Stimulated activated CD4-positive, alpha-beta T cell treated with anti-CD3 and anti-CD28 coated beads, Interleukin-1b, Interleukin-23, amount 100 ng/mL, for 48 hours (primary cell): ENCODE measurements at regions not wholly inside any gene's neighbourhood (a gene's known extent, or its start where the extent isn't known, plus 50 kb on each side); places are given as distances from the start of the nearest gene placed in this dataset.
"Not testable (repeated sequence)": the region's sequence is repeated elsewhere in the genome, so short reads cannot be mapped to it uniquely, and the experiment has no call there.

Experiments
- DNase-seq: peaks from one replicate; pipeline ENCODE4 v3.0.0-alpha.2; 2020

GRCh38 chr16:8109510-8110369, 480.6 kb downstream of the TMEM114 start:
- no peak for DNase-seq

DNA sequence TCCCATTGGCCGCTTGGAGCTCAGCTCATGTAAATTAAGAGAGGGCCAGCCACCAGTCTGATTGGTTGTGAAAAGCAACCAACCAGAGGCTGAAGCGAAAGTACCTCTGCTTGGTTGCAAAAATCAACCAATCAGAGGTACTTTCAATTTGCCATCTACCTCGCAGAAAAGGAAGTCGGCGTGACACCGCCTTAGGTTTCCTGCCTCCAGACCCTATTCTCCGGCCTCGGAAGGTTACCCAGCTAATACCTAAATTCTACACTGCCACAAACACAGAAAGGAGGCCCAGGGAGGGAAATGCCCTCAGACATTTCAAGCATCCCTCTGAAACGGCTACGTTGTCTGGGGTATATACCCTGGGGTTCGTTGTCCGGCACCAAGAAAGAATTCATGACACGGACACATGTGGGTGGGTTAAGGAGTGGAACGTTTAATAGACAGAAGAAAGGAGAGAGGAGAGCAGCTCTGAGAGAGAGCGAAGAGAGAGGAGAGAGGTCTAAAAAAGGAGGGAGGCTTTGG, 481.3 kb downstream of the TMEM114 start:
- no peak for DNase-seq

DNA sequence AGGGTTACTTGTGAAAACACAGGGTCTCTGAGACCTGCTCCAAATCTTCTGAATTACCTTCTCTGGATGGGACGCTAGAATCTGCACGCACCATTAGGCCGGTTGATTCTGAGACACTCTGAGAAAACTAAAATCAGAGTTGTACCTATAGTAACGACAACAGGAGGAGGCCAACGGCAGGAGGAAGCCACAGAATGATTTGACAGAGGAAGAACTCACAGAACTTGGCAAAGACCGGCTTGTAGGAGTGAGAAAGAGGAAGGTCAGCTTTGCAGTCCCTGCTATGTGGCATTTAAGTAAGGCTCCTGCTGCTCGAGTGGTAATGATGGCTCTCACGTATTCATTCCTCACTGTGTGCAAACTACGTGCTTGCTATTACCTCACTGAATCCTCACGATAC, 483.0 kb downstream of the TMEM114 start:
- no peak for DNase-seq

- no peak for DNase-seq
These were observed 486.5 kb downstream of the TMEM114 start for GRCh38 chr16:8103649-8104289.

GRCh38 chr16:8099586-8099985, 490.7 kb downstream of the TMEM114 start:
- DNase-seq = no peak

DNA sequence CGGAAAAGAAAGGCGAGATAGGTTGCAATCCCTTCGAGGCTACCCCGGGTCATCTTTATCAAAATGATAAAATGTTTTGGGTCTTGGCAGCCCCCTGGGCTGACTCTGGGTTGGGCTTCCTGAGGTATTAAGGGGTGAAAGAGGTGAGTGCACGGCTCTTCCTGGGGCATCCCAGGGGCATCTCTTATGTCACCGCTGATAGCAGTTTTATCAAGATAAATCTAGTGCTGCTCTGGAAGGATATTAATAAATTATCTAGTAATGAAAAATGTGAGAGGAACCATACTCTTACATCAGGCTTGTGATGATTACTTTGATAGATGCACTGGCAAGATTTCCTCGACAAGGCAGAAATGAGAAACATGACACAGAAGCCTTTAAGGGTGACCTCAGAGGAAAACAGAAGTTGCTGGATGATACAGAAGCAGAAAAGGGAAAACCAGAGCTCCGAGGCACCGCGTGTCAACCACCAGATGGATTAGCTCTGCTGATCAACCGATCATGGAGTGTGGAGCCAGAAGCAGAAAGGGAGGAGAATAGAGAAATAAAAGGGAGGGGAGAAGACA, 491.3 kb downstream of the TMEM114 start:
- DNase-seq = no peak

GRCh38 chr16:8096211-8096610, 494.1 kb downstream of the TMEM114 start:
- no peak for DNase-seq

- DNase-seq = no peak
These were observed 495.6 kb downstream of the TMEM114 start for GRCh38 chr16:8094696-8095095.

GRCh38 chr16:8088820-8089338, 501.4 kb downstream of the TMEM114 start:
- no peak for DNase-seq

- DNase-seq = no peak
These were observed 502.6 kb downstream of the TMEM114 start for GRCh38 chr16:8087597-8088289.

DNA sequence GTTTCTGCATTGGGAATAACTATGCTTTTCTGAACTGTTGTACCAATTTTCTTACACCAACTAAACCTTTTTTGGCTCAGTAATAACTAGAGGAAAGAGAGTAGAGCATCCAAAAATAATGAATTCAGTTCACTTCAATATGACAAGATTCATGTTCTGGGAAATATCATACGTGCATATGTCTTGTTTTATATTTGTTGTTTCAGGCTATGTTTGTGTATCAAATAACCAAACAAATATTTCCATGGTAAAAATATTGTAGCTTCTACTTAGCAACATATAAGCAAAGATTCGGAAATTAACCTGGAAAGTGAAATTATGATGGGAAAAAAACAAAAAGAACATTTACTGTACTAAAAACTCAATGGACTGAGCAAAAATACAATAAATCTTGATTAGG, 503.2 kb downstream of the TMEM114 start:
- no peak for DNase-seq

DNA sequence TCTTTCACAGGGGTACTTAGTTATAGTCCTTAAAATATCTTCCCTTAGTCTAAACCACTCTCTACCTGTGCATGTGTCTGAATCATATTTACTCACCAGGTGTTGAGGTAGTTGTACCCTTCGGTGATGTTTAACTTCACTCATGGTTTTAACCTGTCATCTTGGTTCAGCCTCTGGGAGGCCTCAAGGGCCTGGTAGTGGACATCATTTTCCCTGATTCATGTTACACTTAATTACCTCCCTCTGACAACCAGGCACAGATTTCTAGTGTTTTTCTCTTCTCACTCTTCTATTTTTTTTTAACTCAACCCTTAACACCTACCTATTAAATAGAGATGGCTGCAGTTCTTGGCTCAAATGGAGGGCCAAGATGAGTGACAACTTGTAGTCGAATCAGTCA, 505.4 kb downstream of the TMEM114 start:
- DNase-seq = no peak

DNA sequence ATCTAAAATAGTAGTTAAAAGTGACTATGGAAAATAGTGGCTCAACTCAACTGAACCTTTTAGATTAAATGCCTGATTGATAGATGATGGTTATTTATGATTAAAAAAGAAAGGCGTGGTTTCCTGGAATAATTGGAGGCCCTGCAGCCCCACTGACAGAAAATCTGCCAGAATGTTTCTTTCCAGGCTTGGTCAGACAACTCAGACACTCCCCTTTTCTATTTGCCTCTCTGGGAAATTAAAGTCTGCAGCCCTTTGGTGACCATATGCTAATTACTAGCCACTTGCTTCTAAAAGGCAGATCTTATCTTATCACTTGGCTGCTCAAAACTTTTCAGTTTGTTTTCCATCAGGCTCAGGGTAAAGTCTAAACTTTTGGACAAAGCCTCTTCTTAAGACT, 506.0 kb downstream of the TMEM114 start:
- no peak for DNase-seq

DNA sequence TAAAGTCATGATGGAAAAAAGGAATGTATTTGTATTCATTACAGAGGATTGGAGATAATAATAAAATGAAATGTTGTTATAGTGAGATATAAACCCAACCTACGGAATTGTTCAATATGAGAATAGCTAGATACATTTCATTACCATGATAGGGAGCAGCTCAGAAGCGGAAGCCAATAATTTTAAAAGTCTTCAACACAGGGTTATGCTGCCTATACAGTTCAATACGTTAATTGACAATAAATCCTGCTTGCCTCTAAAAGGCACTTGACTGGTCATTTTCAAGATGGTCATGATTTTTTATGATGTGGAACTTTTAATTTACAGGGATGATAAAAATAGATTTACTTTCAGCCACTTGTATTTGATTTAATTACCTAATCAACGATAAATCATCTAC, 506.8 kb downstream of the TMEM114 start:
- DNase-seq = no peak

- DNase-seq = no peak
These were observed 509.5 kb downstream of the TMEM114 start for GRCh38 chr16:8080817-8081216.

GRCh38 chr16:8075271-8075670, 515.0 kb downstream of the TMEM114 start:
- DNase-seq = no peak

DNA sequence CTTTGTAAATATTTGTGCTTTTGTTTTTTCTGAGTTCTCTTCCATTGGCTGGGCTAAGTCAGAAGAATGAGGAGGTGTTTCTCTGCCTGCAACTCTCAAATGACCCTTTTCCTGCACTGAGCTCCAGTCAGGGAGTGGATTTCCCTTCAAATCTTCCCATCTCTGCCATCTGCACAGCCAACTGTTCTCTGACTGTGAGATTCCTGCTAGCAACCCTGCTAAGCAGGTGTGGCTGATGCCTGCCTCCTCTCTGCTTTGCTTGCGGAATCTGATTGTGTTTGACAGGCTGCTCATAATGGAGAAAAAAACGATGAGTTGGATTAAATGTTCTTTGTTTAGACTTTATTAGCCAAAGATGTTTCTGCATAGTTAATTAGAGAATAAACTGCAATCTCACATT, 519.8 kb downstream of the TMEM114 start:
- no peak for DNase-seq

GRCh38 chr16:8068225-8068624, 522.1 kb downstream of the TMEM114 start:
- DNase-seq = not testable (repeated sequence)

DNA sequence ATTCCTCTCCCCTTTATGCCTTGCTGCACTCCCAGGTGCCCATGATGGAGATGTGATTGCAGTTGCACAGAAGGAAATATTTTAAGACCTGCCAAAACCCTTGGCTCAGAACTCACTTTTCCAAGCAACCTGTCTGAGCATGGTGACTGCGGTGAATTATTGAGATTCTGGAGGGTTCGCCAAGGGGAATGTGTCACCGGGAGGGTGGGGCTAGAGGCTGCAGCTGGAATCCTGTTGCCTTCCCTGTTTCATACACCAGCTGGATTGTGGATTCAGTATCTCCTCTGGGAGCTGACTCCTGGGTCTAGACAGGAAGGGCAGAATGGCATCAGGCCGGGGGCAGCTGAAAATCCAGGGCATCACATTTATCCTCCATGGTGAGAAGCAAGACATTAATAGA, 527.2 kb downstream of the TMEM114 start:
- no peak for DNase-seq

DNA sequence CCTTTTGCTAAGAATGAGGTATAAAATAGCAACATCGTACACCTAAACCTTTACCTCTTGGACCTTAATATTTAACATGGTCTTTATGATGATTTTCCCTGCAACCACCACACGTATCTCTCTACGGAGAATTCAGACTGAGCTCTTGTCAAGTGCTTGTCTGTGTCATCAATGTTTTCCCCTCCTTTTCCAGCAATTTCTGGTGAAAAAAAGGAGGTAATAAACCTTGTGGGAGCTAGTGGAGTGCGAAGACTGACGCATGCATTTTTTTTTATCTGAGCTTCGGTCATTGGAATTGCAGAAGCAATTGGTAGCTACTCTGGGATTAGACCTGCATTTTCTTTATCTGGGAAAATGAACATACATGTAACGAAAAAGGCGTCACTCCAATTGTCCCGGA, 527.6 kb downstream of the TMEM114 start:
- DNase-seq = no peak

GRCh38 chr16:8055761-8056160, 534.5 kb downstream of the TMEM114 start:
- DNase-seq = no peak

DNA sequence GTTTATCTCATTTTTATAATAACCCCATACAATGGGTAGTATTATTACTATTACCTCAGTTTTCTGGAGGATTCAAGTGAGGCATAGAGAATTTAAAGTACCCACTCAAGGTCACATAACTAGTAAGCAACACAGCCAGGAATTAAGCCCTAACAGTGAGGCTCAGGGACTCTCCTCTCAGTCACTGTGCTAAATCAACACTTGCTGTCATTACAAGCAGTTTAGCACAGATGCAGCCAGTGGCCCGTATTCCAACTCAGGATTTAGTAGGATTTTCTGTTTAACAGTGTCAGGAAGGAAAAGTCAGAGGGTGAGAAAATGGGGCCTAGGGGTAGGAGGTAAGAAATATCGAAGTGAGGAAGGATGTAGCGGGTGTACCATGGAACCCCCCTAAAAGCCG, 536.9 kb downstream of the TMEM114 start:
- DNase-seq = no peak

DNA sequence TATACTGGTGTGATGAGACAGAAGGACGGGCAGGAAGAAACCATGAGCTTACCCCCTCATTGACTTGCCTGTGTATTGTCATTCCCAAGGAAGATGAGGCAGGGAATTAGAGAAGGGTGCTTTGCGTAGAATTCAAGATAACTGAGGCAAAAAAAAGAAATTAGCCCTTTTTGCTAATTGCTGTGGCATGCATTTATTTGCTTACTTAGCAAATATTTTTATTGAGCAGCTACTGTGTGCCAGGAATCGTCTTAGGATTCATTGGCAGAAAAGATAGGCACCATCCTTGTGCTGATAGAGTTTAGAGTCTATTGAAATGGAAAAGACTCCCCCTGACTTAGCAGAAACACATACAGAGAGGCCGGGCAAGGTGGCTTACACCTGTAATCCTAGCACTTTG, 541.9 kb downstream of the TMEM114 start:
- DNase-seq = no peak
